ENCODE measurements at regions not wholly inside any gene's neighbourhood (a gene's known extent, or its start where the extent isn't known, plus 50 kb on each side); places are given as distances from the start of the nearest gene placed in this dataset.

DNA sequence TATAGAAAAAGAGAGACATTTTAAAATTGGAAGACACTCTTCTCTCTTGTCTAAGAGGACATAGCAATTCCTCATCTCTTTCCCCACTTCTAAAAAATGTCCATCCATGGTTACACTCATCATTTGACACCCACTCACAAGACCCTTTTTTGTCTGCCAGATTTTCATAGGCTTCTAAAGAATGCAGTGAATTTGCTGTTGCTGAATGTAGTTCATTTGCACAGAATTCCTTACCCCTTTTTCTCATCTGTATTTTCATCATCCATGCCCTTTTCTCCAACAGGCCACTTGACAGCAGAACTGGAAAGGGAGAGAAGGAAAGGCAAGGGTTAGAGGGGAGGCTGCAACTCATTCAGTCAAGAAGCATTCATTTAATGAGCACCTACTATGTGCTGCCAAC, 128.0 kb downstream of the NUAK1 start:
- DNase-seq (ENCODE audit: extremely low spot score) = no peak
- no peaks in the 10 kb centered on the region for H3K27me3 ChIP-seq
- no peaks in the 10 kb centered on the region for H3K36me3 ChIP-seq
- no peaks in the 10 kb centered on the region for H3K4me1 ChIP-seq
- intact Hi-C loops (cut with DNase I) = no loop called here
- no peak overlapping the region for H3K27ac ChIP-seq (replicated peaks in 1 of 4)
- H3K4me3 ChIP-seq = no peak overlapping the region
- no peak for TF ChIP-seq POLR2A (IDR thresholded peaks at IDR 0.05; ENCODE audit: low read depth)
- TF ChIP-seq, protein P1, sequence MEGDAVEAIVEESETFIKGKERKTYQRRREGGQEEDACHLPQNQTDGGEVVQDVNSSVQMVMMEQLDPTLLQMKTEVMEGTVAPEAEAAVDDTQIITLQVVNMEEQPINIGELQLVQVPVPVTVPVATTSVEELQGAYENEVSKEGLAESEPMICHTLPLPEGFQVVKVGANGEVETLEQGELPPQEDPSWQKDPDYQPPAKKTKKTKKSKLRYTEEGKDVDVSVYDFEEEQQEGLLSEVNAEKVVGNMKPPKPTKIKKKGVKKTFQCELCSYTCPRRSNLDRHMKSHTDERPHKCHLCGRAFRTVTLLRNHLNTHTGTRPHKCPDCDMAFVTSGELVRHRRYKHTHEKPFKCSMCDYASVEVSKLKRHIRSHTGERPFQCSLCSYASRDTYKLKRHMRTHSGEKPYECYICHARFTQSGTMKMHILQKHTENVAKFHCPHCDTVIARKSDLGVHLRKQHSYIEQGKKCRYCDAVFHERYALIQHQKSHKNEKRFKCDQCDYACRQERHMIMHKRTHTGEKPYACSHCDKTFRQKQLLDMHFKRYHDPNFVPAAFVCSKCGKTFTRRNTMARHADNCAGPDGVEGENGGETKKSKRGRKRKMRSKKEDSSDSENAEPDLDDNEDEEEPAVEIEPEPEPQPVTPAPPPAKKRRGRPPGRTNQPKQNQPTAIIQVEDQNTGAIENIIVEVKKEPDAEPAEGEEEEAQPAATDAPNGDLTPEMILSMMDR (IDR thresholded peaks at IDR 0.05) = no peak
- no peak for TF ChIP-seq EP300 (IDR thresholded peaks at IDR 0.05)
- TF ChIP-seq POLR2AphosphoS5 (IDR thresholded peaks at IDR 0.05) = no peak
- no peaks in the 10 kb centered on the region for H3K9me3 ChIP-seq

Measured in esophagus muscularis mucosa (tissue), 4 donors.